ENCODE measurements at regions not wholly inside any gene's neighbourhood (a gene's known extent, or its start where the extent isn't known, plus 50 kb on each side); places are given as distances from the start of the nearest gene placed in this dataset.
"Not testable (repeated sequence)": the region's sequence is repeated elsewhere in the genome, so short reads cannot be mapped to it uniquely, and the experiment has no call there.

DNA sequence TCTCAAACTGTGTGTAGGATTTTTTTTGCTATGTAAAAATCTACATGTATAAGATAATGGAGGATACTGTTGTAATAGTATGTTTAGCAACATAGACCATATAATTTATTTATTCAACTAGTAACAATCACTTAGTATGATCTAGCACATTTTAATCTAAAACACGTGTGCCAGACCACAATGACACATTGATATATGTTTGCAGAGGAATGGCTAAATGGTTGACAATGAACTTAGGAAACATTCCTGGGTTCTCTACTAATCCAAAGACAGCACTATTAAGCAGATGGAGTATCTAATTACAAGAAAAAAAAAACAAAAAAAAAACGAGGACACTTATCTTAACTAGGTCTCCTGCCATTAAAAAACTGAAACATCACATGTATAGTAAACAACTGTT, 261.7 kb upstream of the PAPPA start:
- TF ChIP-seq, protein P1, sequence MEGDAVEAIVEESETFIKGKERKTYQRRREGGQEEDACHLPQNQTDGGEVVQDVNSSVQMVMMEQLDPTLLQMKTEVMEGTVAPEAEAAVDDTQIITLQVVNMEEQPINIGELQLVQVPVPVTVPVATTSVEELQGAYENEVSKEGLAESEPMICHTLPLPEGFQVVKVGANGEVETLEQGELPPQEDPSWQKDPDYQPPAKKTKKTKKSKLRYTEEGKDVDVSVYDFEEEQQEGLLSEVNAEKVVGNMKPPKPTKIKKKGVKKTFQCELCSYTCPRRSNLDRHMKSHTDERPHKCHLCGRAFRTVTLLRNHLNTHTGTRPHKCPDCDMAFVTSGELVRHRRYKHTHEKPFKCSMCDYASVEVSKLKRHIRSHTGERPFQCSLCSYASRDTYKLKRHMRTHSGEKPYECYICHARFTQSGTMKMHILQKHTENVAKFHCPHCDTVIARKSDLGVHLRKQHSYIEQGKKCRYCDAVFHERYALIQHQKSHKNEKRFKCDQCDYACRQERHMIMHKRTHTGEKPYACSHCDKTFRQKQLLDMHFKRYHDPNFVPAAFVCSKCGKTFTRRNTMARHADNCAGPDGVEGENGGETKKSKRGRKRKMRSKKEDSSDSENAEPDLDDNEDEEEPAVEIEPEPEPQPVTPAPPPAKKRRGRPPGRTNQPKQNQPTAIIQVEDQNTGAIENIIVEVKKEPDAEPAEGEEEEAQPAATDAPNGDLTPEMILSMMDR (IDR thresholded peaks at IDR 0.05; ENCODE audit: insufficient read depth, low read depth, low read length): no peak
- no peak overlapping the region for H3K4me3 ChIP-seq (ENCODE audit: low read depth, low read length)
- DNase-seq (ENCODE audit: low read depth): peak; percentile 85

GRCh38 chr9:115898478-115898877, 255.1 kb upstream of the PAPPA start:
- not testable (repeated sequence) for H3K4me3 ChIP-seq (ENCODE audit: low read depth, low read length); DNase-seq (ENCODE audit: low read depth)

DNA sequence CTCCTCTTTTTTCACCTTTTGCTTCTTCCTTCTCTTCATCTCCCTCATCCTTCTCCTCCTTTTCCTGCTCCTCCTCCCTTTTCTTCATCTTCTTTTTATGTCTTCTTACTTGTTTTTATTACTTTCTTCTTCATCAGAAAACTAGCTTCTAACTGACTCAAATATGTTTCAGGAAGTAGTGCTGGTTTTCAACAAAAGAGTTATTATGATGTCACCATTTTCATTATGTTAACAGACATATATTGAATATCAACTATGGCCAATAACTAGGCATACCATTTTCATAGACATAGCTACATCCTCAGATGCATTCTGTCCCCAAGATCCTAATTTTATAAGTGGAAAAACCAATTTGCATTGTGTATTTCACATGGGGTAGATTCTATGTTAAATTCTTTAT, 252.9 kb upstream of the PAPPA start:
- no peak for DNase-seq (ENCODE audit: low read depth)
- H3K4me3 ChIP-seq (ENCODE audit: low read depth, low read length): no peak overlapping the region
- TF ChIP-seq, protein P1 (IDR thresholded peaks at IDR 0.05; ENCODE audit: insufficient read depth, low read depth, low read length): no peak

DNA sequence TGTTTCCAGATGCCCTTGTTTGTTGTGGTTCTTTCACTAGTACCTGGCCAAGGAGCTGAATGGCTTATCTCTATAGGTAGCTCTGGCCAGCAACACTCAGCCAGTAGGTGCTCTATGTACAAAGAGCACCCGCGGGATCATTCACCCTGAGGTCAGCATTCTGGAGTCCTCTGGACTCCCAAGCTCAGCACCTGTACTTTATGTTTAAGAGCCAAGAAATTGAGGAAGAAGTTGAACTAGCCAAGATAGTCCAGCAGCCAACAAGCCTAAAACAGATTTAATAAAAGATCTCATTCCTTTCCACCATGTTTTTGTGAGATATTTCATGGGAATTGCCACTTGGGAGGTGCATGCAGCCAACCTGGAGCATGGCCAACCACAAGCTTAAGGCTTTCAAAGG, 242.6 kb upstream of the PAPPA start:
- H3K4me3 ChIP-seq (ENCODE audit: low read depth, low read length): no peak overlapping the region
- no peak for DNase-seq (ENCODE audit: low read depth)

GRCh38 chr9:115912086-115912485, 241.5 kb upstream of the PAPPA start:
- no peak for DNase-seq (ENCODE audit: low read depth)
- H3K4me3 ChIP-seq (ENCODE audit: low read depth, low read length): no peak overlapping the region
- TF ChIP-seq, protein P1 (IDR thresholded peaks at IDR 0.05; ENCODE audit: insufficient read depth, low read depth, low read length): no peak

More for the DNA sequence above, 242.6 kb upstream of the PAPPA start:
- TF ChIP-seq, protein P1 (IDR thresholded peaks at IDR 0.05; ENCODE audit: insufficient read depth, low read depth, low read length): no peak

DNA sequence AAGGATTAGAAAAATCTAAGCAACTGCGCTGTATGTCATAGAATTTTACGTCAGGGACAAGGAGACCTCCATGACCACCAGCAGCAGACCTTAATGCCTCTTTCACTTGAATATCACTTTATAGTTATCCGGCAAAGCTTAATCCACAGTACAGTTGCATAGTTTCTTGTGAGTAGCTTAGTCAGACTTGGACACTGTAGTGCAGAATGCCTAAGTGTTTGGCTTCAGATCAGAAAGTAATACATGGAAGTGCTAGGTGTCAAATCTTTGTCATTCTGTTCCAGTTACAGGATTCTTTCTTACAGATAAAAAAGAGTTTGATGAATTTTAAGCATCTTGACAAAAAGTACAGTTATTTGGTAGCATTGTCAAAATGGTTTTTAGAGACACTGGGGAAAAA, 239.9 kb upstream of the PAPPA start:
- TF ChIP-seq, protein P1 (IDR thresholded peaks at IDR 0.05; ENCODE audit: insufficient read depth, low read depth, low read length): no peak
- DNase-seq (ENCODE audit: low read depth): peak; percentile 18
- H3K4me3 ChIP-seq (ENCODE audit: low read depth, low read length): no peak overlapping the region

DNA sequence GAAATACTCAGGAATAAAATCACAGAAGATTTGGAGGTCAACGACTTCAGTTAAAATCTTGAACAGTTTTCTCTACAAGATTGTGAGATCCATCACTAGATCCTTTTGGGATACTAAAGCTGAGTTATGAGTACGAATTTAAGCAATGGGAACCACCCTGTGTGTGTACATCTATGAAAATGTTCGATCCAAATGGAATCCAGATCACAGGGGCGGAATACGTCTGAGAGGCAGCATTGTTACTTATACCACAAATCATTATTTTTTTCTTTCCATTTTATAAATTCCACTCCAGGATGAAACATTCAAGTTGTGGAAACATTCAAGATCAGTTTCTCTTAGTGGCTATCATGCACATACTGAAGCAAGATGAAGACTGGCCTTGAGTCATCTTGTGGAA, 239.3 kb upstream of the PAPPA start:
- H3K4me3 ChIP-seq (ENCODE audit: low read depth, low read length): no peak overlapping the region
- DNase-seq (ENCODE audit: low read depth): no peak
- TF ChIP-seq, protein P1 (IDR thresholded peaks at IDR 0.05; ENCODE audit: insufficient read depth, low read depth, low read length): no peak
